Vagina (tissue), 2 donors: ENCODE measurements at regions not wholly inside any gene's neighbourhood (a gene's known extent, or its start where the extent isn't known, plus 50 kb on each side); places are given as distances from the start of the nearest gene placed in this dataset.
A peak's percentile ranks its signal among the peaks of the same experiment; 100 is the strongest.

Experiments
- DNase-seq, 2 donors: peaks; one replicate each; pipeline ENCODE4 v3.0.0-alpha.2; 2017; ENCODE audit errors: extremely low spot score in 2 of 2
- H3K27ac ChIP-seq: fragments of 200-600 bp; sonication (generic); one replicate; pipeline ENCODE4 v1.5.1; 2019
- H3K27me3 ChIP-seq: fragments of 200-600 bp; sonication (generic); one replicate; pipeline ENCODE4 v1.5.1; 2019
- H3K36me3 ChIP-seq, 2 donors: fragments of 200-600 bp; sonication (generic); one replicate each; pipeline ENCODE4 v1.5.1; 2017 to 2019
- H3K4me1 ChIP-seq: fragments of 200-600 bp; sonication (generic); one replicate; pipeline ENCODE4 v1.5.1; 2019
- H3K4me3 ChIP-seq, 2 donors: fragments of 200-600 bp; sonication (generic); 1 replicate in 1 of 2; 2 replicates in 1 of 2; pipeline ENCODE4 v1.5.1; 2016 to 2019
- H3K9me3 ChIP-seq: fragments of 200-600 bp; sonication (generic); one replicate; pipeline ENCODE4 v1.5.1; 2019
- POLR2A ChIP-seq, 2 donors: fragments of 450-650 bp; IDR thresholded peaks; one replicate each; pipeline ENCODE4 v1.6.1; 2017; ENCODE audit warnings: antibody characterized with exemption in 2 of 2, mild to moderate bottlenecking in 2 of 2, moderate library complexity in 2 of 2
- POLR2AphosphoS5 ChIP-seq, 2 donors: sonication (generic); formaldehyde crosslinking; IDR thresholded peaks; one replicate each; pipeline ENCODE4 v1.9.0; 2017; ENCODE audit warnings: antibody characterized with exemption in 2 of 2, mild to moderate bottlenecking in 2 of 2, low read depth in 1 of 2; ENCODE audit not compliant: insufficient read depth in 1 of 2
- intact Hi-C: fragments of 100-400 bp; cut with DNase I; formaldehyde crosslinking; loops from one replicate; pipeline ENCODE4 v1.15.1; 2023
- TF ChIP-seq, protein P1 (sequence below), 3 experiments: fragments of 450-650 bp in 2 of 3; fragments of 200-600 bp in 1 of 3; sonication (generic) in 1 of 3; IDR thresholded peaks; one replicate each; pipeline ENCODE4 v1.5.1; 2017 to 2019; ENCODE audit warnings: antibody characterized with exemption in 3 of 3, mild to moderate bottlenecking in 2 of 3, moderate library complexity in 2 of 3

DNA sequence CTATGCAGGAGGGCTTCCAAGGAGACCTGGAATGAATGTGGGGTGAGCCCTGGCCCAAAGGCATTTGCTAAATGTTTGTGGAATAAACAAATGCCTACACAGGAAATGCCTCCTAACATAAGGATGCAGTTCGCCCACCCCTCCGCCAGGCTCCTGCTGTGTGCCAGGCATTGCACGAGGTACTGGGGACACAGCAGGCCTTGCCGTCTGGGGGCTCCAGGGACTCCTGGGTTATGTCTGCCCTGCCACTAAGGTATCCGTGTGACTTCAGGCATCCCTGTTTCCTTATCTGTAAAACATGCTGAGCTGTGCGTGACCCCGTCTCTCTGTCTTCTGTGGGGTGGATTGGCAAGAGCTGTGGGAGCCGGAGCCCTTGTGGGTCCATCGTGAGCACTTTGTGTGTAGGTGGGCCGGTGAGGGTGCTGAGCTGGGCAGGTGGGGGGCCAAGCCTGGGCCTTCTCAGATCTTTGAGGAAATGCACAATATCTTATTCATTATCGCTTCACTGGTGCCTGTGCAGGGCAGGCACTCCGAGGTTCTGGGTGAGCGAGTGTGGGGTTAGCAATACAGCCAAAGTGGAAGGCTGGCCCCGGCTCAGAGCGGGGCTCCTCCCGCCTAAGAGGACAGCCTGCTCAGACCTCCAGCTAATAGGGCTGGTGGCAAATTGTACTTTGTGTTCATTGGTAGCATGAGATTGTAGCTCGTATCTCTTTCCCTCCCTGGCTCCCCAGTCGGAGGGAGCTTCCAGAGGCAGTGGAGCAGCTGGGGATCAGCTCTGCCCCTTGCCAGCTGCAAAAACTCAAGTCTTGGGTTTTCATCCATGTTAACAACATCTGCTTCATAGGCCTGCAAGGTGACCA is 126.8 kb downstream of the GLI2 start:
- intact Hi-C loops: loop anchor here (10.0 kb wide), 1 partner anchor 212 kb away; no protein-coding TSS in a partner anchor
- Histone ChIP-seq H3K4me3 (no peak overlapping the region), H3K36me3 (no peaks in the 10 kb centered on the region), H3K4me1 (peaks cover 32% of the 10 kb centered on the region), H3K27ac (no peak overlapping the region), H3K27me3 (no peaks in the 10 kb centered on the region), H3K9me3 (no peaks in the 10 kb centered on the region)
- TF ChIP-seq POLR2A (IDR thresholded peaks at IDR 0.05) (no peak), POLR2AphosphoS5 (IDR thresholded peaks at IDR 0.05; ENCODE audit: insufficient read depth in 1 of 2, low read depth in 1 of 2) (no peak)
- TF ChIP-seq, protein P1, sequence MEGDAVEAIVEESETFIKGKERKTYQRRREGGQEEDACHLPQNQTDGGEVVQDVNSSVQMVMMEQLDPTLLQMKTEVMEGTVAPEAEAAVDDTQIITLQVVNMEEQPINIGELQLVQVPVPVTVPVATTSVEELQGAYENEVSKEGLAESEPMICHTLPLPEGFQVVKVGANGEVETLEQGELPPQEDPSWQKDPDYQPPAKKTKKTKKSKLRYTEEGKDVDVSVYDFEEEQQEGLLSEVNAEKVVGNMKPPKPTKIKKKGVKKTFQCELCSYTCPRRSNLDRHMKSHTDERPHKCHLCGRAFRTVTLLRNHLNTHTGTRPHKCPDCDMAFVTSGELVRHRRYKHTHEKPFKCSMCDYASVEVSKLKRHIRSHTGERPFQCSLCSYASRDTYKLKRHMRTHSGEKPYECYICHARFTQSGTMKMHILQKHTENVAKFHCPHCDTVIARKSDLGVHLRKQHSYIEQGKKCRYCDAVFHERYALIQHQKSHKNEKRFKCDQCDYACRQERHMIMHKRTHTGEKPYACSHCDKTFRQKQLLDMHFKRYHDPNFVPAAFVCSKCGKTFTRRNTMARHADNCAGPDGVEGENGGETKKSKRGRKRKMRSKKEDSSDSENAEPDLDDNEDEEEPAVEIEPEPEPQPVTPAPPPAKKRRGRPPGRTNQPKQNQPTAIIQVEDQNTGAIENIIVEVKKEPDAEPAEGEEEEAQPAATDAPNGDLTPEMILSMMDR (IDR thresholded peaks at IDR 0.05): no peak
- no peak for DNase-seq

DNA sequence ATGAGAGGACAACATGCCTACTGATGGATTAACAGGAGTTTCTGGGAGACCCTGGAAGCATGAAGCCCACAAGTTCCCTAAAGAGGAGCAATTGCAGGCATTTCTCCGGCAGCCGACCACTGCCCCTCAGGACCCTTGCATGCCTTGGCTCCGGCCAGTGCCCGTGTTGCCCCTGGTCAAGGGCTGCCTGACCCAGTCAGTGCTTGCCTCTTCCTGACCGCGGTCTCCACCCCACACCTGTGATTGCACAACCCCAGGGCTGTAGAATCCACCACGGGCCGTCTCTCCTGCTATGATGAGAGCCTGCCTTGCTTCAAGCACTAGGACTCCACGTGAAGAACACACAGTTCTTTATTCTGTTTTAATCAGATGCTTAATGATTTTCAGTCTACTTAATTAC is 127.5 kb downstream of the GLI2 start:
- H3K4me3 ChIP-seq: no peak overlapping the region
- intact Hi-C loops: loop anchor here (10.0 kb wide), 1 partner anchor 212 kb away; no protein-coding TSS in a partner anchor
- H3K27me3 ChIP-seq: no peaks in the 10 kb centered on the region
- H3K36me3 ChIP-seq: no peaks in the 10 kb centered on the region
- H3K4me1 ChIP-seq: peaks cover 37% of the 10 kb centered on the region
- H3K27ac ChIP-seq: no peak overlapping the region
- TF ChIP-seq POLR2A (IDR thresholded peaks at IDR 0.05): no peak
- TF ChIP-seq, protein P1 (IDR thresholded peaks at IDR 0.05): no peak
- H3K9me3 ChIP-seq: no peaks in the 10 kb centered on the region
- DNase-seq: no peak

DNA sequence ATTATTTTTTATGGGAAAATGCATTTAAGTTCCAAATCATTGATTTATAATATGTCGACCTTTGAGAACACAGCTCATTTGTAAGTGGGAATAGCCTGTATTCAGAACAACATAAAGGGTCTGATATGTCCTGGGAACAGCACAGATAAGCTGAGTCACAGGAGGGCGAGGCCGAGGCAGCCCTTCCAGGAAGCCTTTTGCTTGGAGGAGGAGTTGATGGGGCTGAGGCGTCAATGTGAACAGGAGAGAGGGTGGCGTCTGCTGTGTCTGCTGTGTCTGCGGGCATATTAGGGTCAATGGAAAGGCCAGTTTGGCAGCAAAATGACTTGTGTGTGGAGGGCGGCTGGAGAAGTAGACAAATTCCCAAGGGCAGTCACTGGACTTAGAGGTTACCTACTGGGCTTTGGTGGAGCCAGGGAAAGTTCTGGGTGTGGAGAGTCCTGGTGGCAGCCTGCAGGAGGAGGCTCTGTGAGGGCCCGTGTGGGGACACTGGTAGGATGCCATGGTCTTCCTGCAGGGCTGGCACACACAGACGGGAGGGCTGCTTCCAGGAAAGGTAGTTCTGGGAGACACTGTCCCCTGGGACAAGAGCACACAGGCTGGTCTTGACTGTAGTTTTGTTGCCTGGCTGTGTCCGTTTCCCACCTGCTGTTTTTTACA is 128.1 kb downstream of the GLI2 start:
- intact Hi-C loops: loop anchor here (10.0 kb wide), 1 partner anchor 211 kb away; no protein-coding TSS in a partner anchor
- H3K4me3 ChIP-seq: no peak overlapping the region

DNA sequence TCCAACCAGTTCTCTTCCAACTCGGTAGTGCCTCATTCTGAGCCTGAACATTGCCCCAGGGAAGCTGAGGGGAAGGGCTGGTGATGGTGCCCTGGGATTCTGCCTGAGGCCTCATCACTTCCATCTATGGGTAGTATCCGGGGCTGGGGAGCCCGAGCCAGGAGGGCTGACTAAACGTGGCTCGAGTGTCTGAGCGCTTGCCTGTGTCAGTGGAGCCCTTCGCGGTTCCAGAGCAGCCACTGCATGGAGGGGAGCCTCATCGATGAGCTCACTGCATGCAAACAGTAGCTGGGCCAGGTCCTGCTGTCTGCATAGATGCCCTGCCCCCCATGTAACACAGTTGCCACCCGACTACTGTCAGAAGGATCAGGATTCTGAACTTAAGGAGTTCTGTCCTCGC is 129.3 kb downstream of the GLI2 start:
- H3K4me1 ChIP-seq: peaks cover 48% of the 10 kb centered on the region
- intact Hi-C loops: loop anchor here (10.0 kb wide), 1 partner anchor 210 kb away; no protein-coding TSS in a partner anchor

More for the DNA sequence above, 128.1 kb downstream of the GLI2 start:
- no peak for TF ChIP-seq POLR2A (IDR thresholded peaks at IDR 0.05)
- TF ChIP-seq, protein P1 (IDR thresholded peaks at IDR 0.05): no peak
- TF ChIP-seq POLR2AphosphoS5 (IDR thresholded peaks at IDR 0.05; ENCODE audit: insufficient read depth in 1 of 2, low read depth in 1 of 2): no peak
- no peaks in the 10 kb centered on the region for H3K36me3 ChIP-seq
- H3K27ac ChIP-seq: peak overlapping the region; percentile 38
- peaks cover 40% of the 10 kb centered on the region for H3K4me1 ChIP-seq
- H3K9me3 ChIP-seq: no peaks in the 10 kb centered on the region
- no peaks in the 10 kb centered on the region for H3K27me3 ChIP-seq
- DNase-seq: no peak

More for the DNA sequence above, 129.3 kb downstream of the GLI2 start:
- H3K36me3 ChIP-seq: no peaks in the 10 kb centered on the region
- DNase-seq: no peak
- H3K27me3 ChIP-seq: no peaks in the 10 kb centered on the region
- H3K27ac ChIP-seq: no peak overlapping the region
- no peak overlapping the region for H3K4me3 ChIP-seq
- H3K9me3 ChIP-seq: no peaks in the 10 kb centered on the region
- no peak for TF ChIP-seq POLR2A (IDR thresholded peaks at IDR 0.05)
- no peak for TF ChIP-seq POLR2AphosphoS5 (IDR thresholded peaks at IDR 0.05; ENCODE audit: insufficient read depth in 1 of 2, low read depth in 1 of 2)
- TF ChIP-seq, protein P1 (IDR thresholded peaks at IDR 0.05): no peak
